Activated CD8-positive, alpha-beta memory T cell treated with anti-CD3 and anti-CD28 coated beads for 48 hours (primary cell): ENCODE measurements at regions not wholly inside any gene's neighbourhood (a gene's known extent, or its start where the extent isn't known, plus 50 kb on each side); places are given as distances from the start of the nearest gene placed in this dataset.
"Not testable (repeated sequence)": the region's sequence is repeated elsewhere in the genome, so short reads cannot be mapped to it uniquely, and the experiment has no call there.

Source experiments
- DNase-seq, 3 experiments: peaks; one replicate each; pipeline ENCODE4 v3.0.0-alpha.2; 2020; ENCODE audit warnings: low read depth in 2 of 3, low spot score in 2 of 3

DNA sequence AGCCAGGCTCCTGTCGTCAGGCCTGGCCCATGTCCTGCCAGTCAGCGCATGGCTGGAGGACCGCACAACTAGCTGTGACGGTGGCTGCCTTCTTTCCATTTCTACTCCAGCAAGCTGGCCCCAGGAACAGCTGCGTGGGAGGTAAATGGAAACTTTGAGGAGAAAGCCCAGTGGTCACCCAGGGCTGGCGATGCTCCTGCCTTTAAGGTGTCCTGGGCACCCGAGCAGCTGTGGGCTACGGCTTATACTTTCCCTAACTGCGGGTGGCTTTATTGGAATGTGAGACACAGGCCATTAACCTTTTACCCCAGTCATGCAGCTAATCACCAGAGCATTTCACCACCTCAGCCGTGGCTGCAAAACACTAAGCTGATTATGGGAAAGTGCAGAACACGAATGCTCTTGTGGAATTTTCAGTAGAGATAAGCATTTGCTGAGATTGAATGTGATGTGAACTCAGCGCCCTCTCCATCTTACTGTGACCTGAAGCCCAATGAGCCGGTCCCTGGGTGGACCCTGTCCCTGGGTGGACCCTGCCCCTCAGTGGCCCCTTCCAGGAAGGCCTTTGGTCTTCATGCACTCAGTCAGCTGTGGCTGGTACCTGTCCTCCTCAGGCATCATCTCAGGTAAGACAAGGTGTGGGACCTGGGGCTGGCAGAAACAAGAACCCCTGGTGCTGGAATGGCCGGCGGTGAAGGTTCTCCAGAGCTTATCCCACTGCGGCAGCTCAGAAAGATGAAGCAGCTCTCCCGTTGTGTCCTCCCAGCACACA, 275.4 kb upstream of the HS6ST1 start:
- no peak for DNase-seq

DNA sequence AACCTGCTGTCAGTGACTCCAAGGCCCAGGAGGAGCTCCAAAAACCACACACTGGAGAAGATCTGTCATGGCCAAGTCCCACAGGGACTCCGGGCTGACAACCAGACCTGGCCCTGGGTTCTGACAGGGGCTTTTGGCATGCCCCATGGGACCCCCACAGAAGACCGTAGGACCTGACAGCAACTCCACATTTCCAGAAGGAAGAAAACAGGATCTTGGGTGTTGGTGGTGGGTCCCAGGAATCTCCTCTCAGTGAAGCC, 275.9 kb upstream of the HS6ST1 start:
- DNase-seq: no peak

DNA sequence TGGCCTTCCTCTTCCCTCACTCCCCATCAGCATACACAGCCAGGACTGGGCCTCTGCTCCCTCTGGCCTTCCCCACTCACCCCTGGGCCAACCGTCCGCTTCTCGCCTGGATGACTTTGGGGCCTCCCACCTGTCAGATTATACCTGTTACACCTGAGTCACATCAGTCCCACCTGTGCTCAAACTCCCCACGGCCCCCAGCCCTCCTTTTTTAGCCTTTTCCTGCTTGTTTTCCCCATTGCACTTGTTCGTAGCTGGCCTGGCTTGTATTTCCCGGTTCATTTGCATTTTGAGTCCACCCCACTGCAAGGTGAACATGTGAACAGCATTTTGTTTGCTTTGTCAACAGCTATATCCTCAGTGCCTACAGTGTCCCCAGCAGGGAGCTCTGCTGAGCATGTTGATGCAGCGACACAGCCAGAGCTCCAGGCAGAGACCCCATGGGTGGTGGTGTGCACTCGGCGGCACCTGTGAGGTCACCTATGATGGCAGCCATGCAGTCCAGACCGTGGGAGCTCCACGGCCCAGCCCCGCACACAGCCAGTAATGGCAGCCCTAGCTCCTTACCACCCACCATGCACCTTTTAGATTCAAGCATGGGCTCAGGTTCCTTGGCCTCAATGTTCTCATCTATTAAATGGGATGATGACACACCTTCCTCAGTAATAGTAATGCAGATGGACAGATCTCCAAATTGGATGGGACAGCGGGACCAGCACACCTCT, 276.4 kb upstream of the HS6ST1 start:
- no peak for DNase-seq

DNA sequence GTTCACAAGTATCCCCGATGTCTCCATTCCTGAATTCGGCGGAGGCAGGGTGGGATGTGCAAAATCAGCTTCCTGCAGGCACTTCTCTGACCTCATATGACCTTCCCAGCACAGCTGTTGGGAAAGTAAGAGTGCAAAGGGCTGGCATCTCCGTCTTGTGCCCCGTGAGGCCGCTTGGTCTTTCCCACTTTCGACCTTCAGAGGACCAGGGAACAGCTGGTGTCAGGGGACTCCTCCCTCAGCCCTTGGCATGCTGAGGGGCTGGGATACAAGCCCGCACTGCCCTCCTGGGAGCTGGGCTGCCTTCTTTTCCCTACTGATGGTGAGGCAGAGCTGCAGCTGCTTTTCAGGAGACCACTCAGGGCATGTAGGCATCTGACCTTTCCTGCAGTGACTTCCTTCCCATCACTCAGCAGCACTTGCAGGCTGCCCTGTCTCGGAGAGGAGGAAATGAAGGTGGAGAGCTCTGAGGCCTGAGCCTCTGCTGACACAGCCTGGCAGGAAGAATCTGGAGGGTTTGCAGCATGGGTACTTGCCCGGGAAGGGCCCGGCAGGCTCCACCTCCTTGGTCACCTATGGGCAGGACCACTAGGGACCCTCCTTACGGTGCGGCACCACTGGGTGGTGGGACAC, 277.2 kb upstream of the HS6ST1 start:
- no peak for DNase-seq

DNA sequence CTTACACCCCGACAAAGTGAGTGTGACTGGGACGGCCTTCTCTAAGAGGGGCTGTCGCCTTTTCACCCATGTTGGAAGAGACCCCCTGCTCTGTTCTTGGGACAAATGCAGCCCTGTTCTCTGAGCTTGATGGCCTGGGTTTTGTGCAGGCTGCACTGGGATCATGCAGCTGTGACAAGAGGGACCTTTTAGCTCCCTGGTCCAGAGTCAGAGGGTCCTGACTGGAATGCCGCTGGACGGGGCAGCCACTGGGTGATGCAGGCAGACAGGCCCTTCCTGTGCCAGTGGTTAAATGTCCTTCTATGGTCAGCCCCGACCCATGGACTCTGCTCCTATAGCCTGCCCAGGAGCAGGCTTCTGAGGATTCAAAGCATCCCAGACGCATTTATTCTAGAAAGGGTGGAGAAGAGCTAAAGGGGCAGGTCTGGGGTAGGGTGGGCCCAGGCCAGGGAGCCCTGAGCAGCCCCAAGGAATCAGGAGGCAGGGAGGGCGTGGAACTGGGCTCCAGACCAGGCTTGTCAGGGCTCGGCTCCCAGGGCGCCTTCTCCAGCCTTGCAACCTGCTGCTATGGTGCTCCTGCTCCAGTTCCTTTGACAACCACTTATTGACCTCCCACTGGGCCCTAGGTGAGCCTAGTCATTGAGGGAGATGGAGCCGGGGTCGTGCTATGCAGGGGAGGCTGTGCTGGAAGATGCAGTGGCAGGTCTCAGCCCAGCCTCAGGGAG, 277.9 kb upstream of the HS6ST1 start:
- no peak for DNase-seq

DNA sequence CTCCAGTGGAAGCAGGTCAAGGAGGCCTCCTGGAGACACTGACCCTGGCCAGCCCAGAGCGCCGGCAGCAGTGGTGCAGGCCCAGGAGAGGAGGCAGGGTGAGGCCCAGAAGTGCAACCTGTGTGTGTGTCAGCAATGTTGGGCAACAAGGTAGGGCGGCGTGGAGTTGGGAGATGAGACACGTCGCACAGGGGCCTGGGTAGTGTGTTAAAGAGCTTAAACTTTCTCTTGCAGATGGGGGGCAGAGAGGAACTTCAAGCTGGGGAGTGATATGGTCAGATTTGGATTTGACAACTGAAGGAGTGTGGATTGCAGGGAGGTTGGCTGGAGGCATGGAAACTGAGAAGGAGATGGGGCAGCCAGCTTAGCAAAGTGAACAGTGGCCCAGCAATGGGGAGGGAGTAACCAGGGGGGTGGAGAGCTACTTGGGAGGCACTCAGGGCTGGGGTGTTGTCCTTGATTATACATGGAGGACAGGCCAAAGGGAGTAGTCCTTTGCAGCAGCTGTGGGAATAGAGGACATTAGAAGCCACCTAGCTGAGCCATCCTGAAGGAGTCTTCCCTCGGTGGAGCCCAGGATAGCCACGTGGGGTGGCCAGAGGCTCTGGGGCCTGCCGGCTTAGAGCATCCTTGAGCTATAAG, 278.6 kb upstream of the HS6ST1 start:
- no peak for DNase-seq

DNA sequence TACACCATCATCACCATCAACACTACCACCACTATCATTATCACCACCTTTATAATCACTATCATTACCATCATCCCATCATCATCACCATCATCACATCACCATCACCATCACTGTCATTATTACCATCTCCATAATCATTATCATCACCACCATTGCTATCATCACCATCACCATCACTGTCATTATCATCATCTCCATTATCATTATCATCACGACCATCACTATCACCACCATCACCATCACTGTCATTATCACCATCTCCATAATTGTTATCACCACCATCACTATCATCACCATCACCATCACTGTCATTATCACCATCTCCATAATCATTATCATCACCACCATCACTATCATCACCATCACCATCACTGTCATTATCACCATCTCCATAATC, 279.6 kb upstream of the HS6ST1 start:
- DNase-seq: not testable (repeated sequence)

DNA sequence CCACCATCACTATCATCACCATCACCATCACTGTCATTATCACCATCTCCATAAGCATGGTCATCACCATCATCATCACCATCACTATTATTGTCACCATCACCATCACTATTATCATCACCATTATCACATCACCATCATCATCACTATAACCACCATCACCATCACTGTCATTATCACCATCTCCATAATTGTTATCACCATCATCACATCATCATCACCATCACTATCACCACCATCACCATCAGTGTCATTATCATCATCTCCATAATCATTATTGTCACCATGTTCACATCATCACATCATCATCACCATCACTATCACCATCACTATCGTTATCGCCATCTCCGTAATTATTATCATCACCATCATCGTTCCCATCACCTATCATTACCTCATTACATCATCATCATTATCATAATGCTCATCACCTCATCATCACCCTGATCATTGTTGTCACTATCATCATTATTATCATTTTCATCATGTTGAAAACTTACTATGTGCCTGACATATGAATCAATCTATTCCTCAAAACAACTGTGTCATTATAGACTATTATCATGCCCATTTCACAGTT, 280.3 kb upstream of the HS6ST1 start:
- no peak for DNase-seq

DNA sequence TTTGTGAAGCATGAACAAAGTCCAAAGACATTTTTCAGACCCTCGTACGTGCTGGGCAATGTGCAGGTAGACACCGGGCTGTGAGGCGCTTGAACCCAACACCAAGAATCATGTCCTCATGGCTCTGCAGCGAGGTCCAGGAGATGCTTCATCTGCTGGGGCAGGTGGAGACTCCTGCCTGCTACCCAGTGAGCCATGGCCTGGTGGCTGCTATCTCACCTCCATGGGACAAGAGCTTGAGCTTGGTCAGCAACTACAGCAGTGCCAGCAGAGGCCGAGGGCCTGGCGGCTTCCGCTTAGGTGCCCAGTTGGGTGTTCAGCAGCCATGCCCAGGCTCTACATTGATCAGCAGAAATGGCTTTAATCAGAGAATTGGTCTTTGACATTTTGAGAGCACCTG, 281.0 kb upstream of the HS6ST1 start:
- DNase-seq: no peak

DNA sequence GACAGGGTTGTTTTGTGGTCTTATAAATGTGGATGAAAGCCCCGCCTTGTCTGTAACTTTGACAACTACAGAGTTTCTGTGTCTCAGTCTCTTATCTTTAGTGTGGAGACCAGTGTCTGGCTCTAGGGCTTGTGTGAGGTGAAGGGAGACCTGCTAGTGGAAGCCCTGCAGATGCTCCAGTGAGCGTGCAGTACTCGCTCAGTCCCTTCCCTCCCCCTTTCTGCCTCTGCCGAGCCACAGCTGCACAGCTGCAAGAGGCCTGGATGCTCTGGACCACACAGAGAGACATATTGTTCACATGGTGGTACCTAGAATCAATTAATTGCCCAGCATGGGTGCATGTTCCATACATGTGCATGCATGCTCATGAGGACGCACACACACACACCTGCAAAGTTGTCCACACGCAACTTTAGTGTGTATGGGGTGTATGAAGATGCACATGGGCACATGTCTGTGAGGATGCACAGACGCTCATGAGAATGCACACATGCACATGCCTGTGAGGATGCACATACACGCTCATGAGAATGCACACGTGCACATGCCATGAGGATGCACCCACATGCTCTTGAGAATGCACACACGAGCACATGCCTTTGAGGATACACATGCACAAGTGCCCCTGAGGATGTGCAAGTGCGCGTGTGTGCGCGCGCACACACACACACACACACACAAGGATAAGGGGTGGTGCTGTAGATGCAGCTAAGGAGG, 282.1 kb upstream of the HS6ST1 start:
- no peak for DNase-seq

DNA sequence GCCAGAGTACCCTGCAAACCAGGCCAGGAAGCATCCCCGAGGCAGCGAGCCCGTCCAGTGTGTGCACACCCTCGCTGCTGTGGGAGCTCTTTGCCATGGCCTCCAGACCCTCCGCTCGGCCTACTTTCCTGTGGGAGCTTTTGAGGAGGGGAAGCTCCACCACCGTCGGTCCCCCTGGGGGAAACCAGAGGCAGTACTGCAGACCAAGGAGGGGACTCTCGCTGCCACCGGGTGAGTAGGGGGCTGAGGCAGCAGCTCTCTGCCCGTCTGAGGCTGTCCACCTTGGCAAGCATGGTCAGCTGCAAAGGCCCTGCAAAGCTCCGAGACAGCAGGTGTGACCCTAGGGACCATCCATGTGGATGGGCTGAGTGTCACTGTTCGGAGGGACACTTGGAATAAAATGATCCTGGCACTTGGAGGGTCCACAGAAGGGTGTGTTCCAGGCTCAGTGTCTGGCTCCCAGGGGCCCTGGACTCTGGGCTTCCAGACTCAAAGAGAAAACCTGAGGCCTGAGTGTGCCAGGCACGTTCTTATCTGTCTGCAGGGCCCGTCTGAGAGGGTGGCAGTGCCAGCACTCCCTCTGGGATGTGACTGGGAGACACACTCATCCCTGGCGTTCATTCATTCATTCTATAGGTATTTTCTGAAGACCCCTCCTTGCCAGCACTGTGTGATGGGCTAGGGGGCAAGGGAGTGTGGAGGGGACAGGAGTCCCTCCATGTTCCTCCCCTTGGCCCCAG, 282.8 kb upstream of the HS6ST1 start:
- no peak for DNase-seq

DNA sequence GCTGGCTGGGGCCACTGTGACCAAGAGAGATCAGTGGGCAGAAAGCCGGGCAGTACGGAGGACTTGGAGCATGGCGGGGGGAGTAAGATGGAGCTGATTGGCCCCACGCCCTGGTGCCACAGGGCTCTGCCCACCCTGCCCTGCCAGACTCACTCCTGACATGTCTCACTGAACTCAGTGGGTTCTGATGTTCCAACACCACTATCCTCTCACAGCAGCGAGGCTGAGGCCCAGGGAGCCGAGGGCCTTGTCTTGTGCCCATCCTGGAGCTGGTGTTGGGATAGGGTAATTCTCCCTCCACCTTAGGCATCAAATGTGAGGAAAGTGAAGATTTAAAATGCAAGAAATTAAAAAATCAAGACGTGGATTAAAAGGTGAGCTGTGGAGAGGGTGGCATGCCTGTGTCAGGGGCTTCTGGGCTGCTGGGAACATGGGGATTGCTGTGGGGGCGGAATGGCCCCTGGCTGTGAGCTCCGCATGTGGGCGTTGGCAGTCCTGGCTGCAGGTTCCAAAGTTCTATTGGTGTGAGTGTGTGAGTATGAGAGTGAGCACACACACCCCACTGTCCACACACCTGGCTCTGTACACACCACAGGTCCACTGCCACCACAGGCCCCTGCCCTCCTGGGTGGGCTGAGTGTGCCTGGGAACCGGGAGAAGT, 283.5 kb upstream of the HS6ST1 start:
- DNase-seq: no peak

DNA sequence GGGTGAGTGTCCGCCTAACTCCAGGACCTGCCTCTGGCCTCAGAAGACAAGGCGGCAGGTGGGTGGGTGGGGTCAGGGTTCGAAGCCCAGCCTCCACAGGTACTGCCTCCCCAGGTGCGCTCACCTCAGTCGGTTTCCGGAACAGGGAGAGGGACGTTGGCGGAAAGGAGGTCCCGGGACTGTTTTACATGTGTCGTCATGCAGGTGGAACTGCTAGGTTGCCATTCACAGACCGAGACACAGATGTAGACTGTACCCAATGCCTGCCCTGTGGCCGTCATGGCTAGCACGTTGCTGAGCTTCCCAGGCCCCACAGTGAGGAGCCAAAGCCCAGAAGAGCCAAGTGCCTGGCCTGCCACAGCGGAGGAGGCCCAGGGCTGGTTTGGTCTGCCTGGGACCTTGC, 284.0 kb upstream of the HS6ST1 start:
- no peak for DNase-seq

DNA sequence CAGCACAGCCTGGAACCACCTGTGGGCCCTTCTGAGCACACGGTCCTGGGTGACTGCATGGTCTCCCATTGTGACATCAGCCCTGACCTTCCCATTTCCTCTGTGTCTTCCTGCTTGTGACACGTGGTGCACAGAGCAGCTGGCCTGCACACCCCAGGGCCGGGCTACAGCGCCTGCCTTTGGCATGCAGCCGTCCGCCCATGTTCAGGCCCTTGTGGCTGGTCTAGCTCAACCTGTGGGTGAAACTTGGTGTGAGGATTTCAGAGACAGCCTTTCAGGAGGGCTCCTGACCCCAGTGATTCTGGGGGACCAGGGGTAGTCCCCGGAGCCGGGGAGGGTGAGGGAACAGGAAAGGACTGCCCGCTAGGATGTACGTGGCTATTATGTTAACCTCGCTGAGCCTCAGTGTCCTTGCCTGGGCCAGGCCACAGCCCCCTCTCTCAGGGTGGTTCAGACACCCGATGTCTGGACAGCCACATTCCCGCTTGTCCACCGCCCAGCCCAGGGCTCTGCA, 284.8 kb upstream of the HS6ST1 start:
- no peak for DNase-seq

DNA sequence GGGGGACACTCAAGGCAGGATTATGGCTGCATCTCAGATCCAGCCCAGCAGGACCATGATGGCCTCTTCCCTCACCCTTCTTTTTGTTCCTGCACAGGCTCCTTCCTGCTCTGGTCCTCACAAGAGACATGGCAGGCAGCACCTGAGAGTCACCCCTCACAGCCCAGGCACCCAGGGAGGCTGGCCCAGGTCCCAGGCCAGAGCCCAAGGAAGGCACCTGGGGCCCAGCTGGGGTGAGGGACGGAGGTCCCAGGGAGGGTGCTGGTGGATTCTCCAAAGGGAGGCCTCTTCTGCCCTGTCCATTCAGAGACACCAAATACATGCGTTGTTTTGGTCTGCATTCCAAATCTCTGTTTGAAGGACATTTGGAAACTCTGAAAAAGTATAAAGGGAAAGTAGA, 285.4 kb upstream of the HS6ST1 start:
- DNase-seq: no peak

DNA sequence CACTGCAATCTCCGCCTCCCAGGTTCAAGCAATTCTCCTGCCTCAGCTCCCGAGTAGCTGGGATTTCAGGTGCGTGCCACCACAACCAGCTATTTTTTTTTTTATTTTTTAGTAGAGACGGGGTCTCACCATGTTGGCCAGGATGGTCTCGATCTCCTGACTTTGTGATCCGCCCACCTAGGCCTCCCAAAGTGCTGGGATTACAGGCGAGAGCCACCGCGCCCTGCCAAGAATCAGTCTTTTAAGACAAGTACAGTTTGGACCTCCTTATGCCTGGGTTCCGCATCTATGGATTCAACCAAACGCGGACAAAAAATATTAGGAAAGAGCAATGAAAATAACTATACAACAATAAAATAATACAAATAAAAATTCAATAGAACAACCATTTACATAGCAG, 285.9 kb upstream of the HS6ST1 start:
- not testable (repeated sequence) for DNase-seq

DNA sequence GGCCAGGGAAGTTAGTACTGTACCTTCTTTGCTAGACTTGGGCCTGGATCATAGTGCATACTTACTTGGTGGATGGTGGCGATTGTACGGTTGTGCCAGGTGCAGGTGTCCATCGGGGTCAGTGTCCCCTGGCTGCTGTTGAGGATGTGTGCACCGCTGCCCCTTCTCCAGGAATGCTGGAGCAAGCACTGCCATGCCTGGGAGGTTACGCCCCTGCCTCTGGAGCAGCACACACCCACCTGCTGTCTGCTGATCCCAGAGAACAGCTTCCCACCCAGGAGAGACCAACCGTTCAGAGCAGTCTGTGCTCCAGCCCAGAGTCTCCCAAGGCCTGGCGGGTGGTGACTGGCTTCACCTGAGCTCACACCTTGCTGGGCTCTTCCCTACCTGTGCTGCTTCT, 286.8 kb upstream of the HS6ST1 start:
- DNase-seq: no peak

DNA sequence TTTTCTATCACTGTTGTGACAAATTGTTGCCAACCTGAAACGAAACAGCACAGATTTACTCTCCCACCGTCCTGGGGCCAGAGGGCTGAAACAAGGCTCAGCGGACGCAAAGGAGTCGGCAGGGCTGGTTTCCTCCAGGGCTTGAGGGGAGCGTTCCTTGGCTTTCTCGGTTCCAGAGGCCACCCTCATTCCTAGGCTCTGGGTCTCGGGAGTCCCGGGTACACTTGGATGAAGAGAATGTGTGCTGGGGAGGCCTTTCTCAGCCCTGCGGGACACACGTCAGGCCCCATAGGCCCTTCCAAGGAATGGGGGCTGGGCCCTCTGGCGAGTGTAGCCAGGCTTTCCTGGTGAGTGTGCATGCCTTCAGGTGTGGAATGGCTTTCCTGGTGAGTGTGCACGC, 287.3 kb upstream of the HS6ST1 start:
- DNase-seq: no peak

DNA sequence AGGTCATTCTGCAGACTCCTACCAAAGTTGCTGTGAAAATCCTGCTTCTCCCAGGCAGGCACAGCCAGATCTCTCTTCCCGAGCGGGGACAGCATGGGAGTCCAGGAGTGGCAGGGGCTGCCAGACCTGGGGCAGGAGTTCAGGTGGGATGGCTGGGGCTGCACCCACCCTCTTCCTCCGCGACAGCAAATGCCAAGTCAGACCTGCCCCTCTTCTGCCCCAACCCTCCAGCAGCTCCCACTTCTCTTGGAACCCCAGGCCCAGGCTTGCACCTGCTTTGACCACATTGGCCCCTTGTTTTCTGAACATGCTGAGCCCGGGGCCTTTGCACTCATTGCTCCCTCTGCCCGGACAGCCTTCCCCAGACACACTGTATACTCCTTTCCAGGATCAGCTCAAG, 288.2 kb upstream of the HS6ST1 start:
- no peak for DNase-seq
